GM19397 (cell line): ENCODE measurements at regions not wholly inside any gene's neighbourhood (a gene's known extent, or its start where the extent isn't known, plus 50 kb on each side); places are given as distances from the start of the nearest gene placed in this dataset.

Source experiments
- ATAC-seq: cut with Tn5 transposase; IDR thresholded peaks from one replicate; pipeline ENCODE4 v1.9.1; 2021; ENCODE audit warnings: mild to moderate bottlenecking, moderate library complexity; ENCODE audit not compliant: unreplicated experiment

DNA sequence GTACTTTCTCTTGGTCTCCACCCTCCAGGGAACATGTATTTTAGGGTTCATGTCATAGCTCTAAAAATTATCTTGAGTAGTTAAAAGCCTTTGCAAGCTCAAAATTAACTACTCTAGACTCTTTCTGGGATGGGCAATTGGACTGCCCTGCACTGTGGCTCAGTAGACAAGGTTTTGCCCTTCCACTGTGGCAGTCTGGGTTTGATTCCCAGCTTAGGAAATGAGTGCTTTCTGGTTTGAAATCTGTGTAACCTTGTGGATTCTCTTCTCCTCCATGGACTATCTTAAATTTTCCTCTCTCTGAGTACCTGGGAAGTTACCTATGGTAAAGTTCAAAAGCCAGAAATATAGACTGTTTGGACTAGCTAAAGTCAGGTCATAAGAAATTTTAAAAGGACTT is 94.6 kb upstream of the UST start:
- no peak for ATAC-seq

DNA sequence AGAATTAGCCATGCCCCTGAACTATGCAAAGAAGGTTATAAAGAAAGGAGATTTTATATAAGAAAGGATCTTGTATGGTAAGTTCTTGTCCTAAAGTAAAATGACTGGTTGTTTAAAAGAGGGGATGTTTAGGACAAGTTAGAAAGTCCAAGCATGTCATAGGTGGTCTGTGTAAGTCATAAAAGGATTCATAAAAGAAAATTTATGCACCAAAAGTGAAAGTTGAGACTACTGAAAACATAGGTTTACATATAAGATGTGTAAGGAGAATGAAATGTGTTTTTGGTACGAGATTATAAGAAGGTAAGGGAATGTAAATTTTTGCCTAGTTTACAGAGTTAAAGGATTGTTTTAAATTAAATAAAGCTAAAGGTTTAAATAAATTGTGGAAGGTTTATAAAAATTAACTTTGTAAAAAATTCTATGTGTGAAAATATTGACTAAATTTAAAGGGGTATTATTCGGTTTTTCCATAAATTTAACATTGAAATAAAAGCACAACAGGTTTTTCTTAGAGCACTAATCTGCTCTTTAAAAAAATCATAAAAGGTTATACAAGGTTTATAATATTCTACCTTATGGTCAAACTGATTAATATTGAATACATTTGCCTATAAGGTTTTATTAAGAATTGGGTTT is 93.6 kb upstream of the UST start:
- ATAC-seq: no peak

- no peak for ATAC-seq
Measured at GRCh38 chr6:148657048-148657447, 89.8 kb upstream of the UST start.

DNA sequence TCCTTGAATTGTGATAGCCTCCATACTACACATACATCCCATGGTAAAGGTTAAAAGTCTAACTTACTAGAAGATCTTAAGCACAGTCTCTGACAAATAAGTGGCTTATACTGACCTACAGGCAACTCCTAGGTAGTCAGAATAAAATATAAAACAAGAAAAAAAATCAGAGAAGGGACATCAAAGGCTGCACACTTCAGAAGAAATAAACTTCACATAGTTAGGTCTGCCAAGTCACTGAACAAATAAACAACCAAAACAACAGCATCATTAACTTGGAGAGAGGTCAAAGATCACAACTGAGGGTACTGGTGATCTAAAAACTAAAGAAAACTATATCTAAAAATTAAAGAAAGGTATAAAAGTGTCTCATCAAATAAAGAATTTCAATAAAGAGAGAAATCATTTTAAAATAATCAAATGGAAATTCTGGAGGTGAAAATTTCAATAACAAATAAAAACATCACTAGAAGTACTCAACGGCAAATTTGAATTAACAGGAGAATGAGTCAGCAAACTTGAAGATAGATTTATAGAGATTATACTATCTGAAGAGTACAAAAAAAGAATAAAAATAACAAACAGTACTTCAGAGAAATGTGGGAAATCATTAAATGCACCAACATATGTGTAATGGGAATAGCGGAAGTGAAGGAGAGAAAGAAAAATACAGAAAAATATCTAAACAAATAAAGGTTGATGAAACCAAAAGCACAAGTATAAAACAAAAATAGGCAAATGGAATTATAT is 88.0 kb upstream of the UST start:
- ATAC-seq: no peak

- ATAC-seq: no peak
Measured at GRCh38 chr6:148667395-148667794, 79.4 kb upstream of the UST start.

DNA sequence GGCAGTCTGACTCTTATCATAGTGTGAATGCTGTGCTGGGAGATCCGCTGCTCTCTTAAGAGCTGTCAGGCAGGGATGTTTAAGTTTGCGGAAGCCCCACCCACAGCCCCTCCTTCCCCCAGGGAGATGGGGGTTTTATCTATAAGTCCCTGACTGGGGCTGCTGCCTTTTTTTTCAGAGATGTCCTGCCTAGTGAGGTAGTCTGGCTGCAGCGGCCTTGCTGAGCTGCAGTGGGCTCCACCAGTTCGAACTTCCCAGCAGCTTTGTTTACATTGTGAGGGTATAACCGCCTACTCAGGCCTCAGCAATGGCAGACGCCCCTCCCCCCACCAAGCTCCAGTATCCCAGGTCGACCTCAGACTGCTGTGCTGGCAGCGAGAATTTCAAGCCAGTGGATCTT is 75.7 kb upstream of the UST start:
- ATAC-seq: no peak

GRCh38 chr6:148671952-148672351 is 74.9 kb upstream of the UST start:
- no peak for ATAC-seq

- ATAC-seq: no peak
Measured at GRCh38 chr6:148674306-148674705, 72.5 kb upstream of the UST start.

GRCh38 chr6:148677594-148678476 is 69.0 kb upstream of the UST start:
- ATAC-seq: peak; percentile 69

GRCh38 chr6:148678682-148679081 is 68.1 kb upstream of the UST start:
- ATAC-seq: no peak

DNA sequence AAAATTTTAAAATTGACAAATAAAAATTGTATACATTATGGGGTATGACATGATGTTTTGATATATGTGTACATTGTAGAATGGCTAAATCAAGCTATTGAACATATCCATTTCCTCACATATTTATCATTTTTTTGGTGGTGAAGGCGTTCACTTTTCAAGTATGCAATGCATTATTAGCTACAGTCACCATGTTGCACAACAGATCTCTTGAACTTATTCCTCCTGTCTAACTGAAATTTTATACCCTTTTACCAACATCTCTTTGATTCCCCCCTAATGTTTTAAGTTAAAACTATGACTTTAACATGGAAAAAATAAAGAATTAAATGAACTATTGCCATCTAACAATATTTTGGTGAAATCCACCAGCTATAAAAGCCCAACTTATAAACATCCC is 65.2 kb upstream of the UST start:
- no peak for ATAC-seq

- ATAC-seq: no peak
Measured at GRCh38 chr6:148682252-148682651, 64.6 kb upstream of the UST start.

- ATAC-seq: no peak
Measured at GRCh38 chr6:148682990-148683389, 63.8 kb upstream of the UST start.

DNA sequence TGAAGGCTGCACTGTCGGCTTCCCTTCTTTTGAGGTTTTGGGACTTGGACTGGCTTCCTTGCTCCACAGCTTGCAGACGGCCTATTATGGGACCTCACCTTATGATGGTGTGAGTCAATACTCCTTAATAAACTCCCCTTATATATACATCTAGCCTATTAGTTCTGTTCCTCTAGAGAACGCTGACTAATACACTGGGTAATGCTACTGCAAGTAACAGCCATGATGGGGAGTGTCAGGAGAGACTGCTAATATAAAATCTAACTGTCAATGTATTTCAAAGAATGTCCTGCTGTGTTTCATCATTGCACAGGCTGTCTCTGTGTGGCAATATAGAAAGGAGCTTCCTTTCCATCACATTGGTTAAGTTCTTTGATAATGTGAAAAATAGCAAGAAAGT is 57.7 kb upstream of the UST start:
- no peak for ATAC-seq

DNA sequence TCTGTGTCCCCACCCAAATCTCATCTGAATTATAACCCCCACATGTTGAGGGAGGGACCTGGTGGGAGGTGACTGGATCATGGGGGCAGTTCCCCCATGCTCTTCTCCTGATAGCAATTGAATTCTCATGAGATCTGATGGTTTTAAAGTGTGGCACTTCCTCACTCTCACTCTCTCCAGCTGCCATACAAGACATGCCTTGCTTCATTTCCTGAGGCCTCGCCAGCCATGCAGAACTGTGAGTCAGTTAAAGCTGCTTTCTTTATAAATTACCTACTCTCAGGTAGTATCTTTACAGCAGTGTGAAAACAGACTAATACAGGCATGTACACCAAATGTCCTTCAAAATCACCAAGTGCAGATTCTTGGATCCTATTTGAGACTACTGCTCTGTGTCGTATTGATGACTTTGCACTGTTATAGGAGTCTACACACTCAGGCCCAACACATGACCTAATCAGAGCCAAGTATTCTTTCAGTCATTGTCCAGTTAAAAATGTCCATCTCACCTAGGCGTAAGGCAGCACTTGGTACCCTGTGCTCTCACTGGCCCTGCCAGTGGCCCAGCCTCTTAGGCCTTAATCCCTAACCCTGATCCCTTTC is 52.8 kb upstream of the UST start:
- ATAC-seq: no peak
